Stomach (tissue), 4 donors: ENCODE measurements at regions not wholly inside any gene's neighbourhood (a gene's known extent, or its start where the extent isn't known, plus 50 kb on each side); places are given as distances from the start of the nearest gene placed in this dataset.

ENCODE experiments used
- CTCF ChIP-seq, 7 experiments: fragments of 450-650 bp in 4 of 7; fragments of 200-600 bp in 3 of 7; sonication (generic) in 3 of 7; IDR thresholded peaks; one replicate each; pipeline ENCODE4 v1.5.1; 2016 to 2019; ENCODE audit warnings: antibody characterized with exemption in 7 of 7, control low read depth in 2 of 7, mild to moderate bottlenecking in 1 of 7
- POLR2A ChIP-seq, 4 donors: fragments of 450-650 bp; IDR thresholded peaks; one replicate each; pipeline ENCODE4 v1.6.1; 2016; ENCODE audit warnings: antibody characterized with exemption in 4 of 4, control low read depth in 2 of 4, mild to moderate bottlenecking in 1 of 4, moderate library complexity in 1 of 4

GRCh38 chr18:65221115-65221514 is 529.7 kb upstream of the CDH7 start:
- TF ChIP-seq CTCF (IDR thresholded peaks at IDR 0.05) (no peak), POLR2A (IDR thresholded peaks at IDR 0.05) (no peak)
